ENCODE measurements at regions not wholly inside any gene's neighbourhood (a gene's known extent, or its start where the extent isn't known, plus 50 kb on each side); places are given as distances from the start of the nearest gene placed in this dataset.

- DNase-seq = no peak
These were observed 525.6 kb downstream of the SPATA31D1 start for GRCh38 chr9:82513976-82514735.

GRCh38 chr9:82518868-82519267 is 530.3 kb downstream of the SPATA31D1 start:
- DNase-seq = no peak

DNA sequence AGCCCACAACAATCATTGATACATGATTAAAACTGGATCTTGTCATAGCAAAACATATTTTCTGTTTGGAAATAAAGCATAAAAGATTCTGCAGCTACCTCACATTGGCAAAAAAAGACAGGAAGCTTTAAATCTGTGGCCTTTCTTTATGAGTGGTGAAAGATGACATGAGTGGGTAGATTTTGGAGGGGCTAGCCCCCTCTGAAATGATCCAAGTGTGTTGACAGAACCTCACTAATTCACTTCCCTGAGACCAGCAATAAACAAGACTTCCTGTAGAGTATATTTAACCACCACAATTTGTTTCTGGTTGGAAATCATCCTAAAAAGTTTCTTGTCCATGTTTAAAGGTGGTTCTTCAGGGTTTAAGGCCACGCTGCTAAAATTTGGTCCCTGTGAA is 530.8 kb downstream of the SPATA31D1 start:
- no peak for DNase-seq

DNA sequence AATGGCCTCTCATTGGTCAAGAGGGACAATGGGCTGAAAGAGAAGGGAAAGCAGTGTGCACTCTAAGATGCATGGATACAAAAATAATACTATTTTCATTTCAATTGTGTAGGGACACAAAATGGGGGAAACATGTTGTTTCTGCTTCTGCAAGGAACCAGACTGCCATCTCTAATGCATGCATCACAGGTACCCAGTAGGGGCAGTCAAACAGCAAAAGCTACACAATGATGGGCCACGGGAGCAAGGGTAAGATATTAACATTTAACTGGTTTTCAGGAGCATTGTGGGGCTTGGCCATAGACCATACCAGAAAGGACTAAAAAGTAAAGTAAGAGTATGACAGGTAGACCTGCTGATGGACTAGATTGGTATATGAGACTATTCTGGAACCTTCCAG is 535.8 kb downstream of the SPATA31D1 start:
- DNase-seq = no peak

DNA sequence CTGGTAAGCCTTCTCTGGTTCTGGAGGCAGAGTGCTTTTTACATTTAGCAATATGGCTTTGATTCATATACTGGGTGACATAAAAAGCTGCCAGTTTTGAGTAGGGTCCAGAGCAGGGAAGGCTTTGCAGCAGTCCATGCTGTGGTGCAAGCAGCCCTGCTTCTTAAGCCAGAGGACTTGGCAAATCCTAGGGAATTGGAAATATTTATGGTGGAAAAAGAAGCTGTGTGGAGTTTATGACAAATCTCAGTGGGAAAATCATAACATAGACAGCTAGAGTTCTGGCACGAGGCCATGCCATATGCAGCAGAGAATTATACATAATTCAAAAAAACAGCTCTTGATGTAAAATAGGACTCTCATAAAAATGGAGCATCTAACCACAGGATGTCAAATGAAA is 536.4 kb downstream of the RASEF start:
- no peak for DNase-seq

DNA sequence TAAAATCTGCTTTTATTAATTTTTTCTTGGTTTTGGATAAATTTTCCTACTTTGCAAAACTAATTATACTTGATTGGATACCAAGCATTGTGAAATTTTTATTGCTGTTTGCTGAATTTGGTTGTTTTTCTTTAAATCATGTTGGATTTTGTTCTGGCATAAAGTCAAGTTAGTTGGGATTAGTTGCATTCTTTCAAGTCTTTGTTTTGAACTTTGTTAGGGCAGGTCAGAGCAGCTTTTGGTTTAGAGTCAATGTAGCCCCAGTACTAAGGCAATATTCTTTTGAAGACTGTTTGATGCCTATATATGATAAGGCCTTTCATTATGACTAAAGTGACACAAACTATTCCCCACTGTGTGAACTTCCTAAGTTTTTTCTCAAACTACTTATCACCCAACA is 531.1 kb downstream of the RASEF start:
- no peak for DNase-seq

DNA sequence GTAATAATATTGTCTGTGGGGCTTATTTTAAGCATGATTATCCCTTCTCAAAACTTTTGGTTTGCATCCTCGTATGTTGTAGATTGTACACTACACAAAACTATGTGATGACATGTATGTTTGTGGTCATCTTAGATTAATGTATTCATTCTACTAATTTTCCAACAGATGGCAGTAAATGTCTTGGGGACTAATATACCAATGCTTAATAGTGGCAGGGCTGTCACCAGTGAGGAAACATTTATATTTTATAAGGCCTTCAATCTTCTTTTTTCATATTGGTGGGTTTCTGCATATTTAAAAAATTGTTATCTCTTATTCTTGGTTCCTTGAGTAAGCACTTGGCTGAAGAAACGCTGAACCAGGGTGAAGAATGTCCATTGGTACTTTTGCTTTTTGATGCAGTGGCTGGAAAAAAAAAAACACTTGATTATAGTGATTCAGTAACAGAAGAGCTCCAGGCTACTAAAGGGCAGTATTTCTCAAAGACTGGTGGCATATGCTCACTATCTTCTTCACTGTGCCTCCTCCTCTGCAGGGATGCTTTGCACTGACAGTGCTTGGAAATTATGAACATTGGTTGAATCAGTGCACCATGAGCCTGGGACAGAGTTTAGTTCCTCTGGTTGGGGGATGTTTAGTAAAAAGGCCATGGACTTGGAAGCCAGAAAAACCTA is 530.3 kb downstream of the RASEF start:
- no peak for DNase-seq

- no peak for DNase-seq
These were observed 527.4 kb downstream of the RASEF start for GRCh38 chr9:82535432-82535998.

DNA sequence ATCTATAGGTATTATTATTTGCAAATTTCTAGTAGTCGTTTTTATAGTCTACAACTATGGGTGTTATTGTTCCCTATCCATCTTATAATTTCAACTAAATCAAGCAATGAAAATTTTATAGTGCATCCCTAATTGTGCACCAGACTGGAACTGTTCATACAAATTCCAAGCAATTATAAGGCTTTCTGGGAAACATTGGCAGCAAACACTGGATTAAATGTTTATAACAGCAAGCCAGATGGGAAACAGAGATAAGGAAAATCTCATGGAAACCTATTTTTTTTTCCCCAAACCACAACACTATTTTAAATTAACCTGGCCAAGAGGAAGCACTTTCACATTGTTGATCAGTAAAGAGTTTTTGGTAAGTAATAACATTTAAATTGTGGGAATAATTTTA is 524.3 kb downstream of the RASEF start:
- DNase-seq = no peak

DNA sequence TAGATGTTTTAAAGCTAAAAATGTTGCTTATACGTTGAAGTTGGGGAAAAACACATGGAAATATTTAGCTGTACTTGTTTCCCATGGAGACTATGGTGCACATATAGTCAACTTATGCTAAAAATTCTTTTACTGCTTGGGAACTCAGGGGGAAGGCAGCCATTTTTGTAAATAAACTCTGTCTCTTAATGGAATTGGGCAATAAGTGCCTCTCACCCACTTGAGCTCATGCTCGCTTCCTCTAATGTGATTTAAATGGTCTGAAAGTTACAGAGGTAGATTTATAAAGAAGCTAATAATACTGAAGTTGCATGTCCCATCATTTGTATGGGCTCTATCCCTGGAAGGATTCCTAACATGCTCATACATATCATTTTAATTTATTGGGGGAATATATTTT is 523.8 kb downstream of the RASEF start:
- DNase-seq = no peak

- DNase-seq = no peak
These were observed 522.9 kb downstream of the RASEF start for GRCh38 chr9:82539856-82540579.

- DNase-seq = no peak
These were observed 519.2 kb downstream of the RASEF start for GRCh38 chr9:82543726-82544125.

DNA sequence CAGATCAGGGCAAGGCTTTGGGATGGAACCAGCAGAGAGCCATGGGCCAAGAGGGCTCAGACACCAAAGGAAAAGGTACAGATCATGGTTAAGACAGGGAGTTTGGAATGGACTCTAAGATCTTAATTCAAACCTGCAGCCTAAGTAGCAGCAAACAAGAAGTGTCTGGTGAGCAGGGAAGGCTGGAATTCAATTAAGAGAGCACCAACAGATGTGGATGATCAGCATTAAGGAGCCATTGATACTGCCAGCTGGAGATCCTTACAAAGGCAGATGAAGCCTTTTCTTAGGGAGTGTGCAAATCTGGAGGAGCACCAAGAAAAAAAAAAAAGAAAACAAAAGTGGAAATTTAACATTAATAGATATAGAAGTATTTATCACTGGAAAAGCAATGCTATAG is 516.8 kb downstream of the RASEF start:
- DNase-seq = no peak

DNA sequence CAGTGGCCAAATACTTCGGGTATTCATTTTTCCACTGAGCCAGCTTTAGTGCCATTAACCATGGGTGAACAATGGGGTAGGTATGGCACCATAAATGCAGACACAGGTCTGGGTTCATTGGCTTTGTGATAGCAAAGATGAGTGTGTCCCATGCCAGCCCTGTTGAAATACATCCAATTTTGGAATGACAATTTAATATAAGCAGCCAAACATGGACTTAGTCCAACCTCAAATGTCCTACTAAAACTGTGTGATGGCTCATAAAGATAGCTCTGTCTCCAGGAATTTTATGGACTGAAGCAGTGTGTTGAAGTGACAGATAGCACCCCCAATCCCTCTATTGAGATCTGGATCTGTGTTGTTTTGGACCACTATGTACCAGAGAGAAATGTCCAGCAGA is 514.9 kb downstream of the RASEF start:
- no peak for DNase-seq

- no peak for DNase-seq
These were observed 513.6 kb downstream of the RASEF start for GRCh38 chr9:82549174-82549821.

GRCh38 chr9:82552784-82553183 is 510.2 kb downstream of the RASEF start:
- DNase-seq = no peak

DNA sequence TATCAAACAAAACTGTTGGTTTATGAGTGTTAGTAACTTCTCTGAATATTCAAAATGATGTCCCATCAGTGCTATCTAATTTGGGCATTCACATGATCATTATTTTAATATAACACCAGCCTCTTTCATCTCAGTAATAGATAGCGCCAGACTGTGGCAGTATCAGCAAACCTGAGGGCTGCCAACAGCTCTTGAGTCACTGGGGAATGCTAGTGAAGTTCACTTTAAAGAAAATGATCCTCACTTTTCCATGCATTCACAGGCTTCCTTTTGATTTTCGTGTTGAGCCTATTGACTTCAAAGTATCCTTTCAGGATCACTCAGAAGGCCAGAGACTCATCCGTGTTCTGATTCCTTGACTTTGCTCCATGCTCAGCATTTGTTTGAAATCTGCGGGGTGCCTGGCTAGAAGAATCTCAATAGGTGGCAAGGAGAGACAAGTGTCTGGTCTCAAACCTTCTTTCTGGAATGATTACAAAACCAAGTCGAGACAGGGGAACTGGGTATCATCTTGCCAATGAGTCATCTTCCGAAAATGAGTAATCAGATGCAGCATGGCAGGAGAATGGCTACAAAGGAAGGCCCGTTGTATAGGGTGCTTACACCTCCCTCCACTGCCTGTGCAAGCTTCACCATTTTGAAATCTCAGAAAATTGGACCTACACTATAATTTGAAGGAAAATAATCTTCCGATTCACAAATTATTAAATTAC is 509.1 kb downstream of the RASEF start:
- no peak for DNase-seq

- no peak for DNase-seq
These were observed 508.6 kb downstream of the RASEF start for GRCh38 chr9:82554381-82554780.

DNA sequence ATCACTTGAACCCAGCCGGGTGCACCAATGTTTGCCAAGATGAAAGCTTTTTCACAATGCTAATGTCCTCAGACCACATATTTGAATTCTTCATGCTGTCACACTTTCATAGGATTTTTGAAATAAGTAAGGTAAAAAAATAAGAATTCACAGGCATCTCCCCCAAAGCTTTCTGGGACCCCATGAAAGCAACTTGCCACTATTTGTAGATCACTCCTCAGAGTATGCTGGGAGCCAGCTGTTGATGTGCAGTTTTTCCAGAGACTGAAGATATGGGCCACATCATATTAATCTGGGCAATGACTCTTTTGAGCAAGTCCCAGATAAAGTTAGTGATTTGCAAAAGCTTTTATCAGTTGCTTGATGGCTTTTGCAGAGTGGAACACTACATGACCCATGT is 507.9 kb downstream of the RASEF start:
- no peak for DNase-seq

DNA sequence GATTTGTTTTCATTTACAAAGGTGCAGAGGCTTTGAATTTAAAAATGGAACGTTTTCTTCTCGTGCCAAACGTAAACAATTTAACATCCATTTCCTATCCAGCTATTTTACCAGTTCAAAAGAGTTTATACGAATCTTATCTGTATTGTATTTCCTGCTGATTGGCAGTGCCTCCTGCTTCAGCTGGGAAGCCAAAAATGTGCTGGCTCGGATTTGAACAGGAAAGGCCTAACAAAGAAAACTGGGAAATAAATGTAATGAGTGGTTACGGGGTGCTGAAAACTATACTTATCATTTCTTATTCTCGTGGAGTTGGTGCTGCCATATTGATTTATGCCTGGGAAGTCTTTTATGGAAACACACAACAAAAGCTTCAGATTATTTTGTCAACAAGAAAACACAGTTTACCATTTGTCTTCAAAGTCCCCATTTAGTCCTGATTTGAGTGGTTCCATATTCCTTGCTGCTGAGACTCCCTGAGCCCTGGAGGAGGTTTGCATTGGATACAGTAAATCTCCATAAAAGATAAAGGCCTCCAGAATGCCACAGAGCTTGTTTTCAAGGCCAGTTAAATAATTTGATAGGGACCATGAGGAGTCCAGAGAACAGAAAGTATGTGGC is 507.4 kb downstream of the RASEF start:
- no peak for DNase-seq

- no peak for DNase-seq
These were observed 504.6 kb downstream of the RASEF start for GRCh38 chr9:82558346-82558745.

All from NCI-H345 (cell line).